HEK293 (cell line): ENCODE measurements at regions not wholly inside any gene's neighbourhood (a gene's known extent, or its start where the extent isn't known, plus 50 kb on each side); places are given as distances from the start of the nearest gene placed in this dataset.

ENCODE experiments used
- CTCF ChIP-seq: fragments of 450-650 bp; formaldehyde crosslinking; IDR thresholded peaks from 2 replicates; pipeline ENCODE4 v1.5.1; 2016; ENCODE audit warnings: missing biosample characterization, missing genetic modification characterization
- ZNF292 ChIP-seq: fragments of 450-650 bp; formaldehyde crosslinking; IDR thresholded peaks from 2 replicates; pipeline ENCODE4 v1.5.1; 2016; ENCODE audit warnings: low read depth, missing biosample characterization, missing genetic modification characterization, borderline replicate concordance

- TF ChIP-seq ZNF292 (tag by site-specific recombination) (no peak), CTCF (tag by site-specific recombination) (no peak)
Observed at GRCh38 chr3:56958879-56959278, 101.6 kb upstream of the SPATA12 start.
